ENCODE measurements at regions not wholly inside any gene's neighbourhood (a gene's known extent, or its start where the extent isn't known, plus 50 kb on each side); places are given as distances from the start of the nearest gene placed in this dataset.

DNA sequence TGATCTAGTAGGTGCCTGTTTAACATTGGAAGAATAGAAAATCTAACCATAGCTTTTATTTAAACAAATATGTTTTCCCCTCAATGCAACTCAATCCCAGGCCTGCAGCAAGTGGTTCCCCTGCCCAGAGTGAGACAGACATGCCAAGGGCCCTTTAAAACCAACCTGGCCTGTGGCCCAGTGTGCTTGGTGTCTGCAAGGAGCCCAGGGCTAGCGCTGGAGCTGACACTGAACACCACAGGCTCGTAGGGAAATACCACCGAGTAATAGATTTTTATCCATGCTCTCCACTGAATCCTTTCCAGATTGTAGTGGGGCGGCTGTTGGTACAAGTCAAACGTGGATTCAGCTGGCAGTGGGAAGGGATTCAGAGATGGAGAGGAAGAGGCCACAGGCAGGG lies 95.6 kb upstream of the NRXN3 start:
- DNase-seq (ENCODE audit: low spot score), result no peak
- H3K4me1 ChIP-seq (ENCODE audit: control insufficient read depth in 4 of 4, insufficient read depth in 4 of 4, low read length in 3 of 4), result no peaks in the 10 kb centered on the region
- no peak overlapping the region for H3K4me3 ChIP-seq (ENCODE audit: low read depth in 1 of 3, low read length in 3 of 3)
- H3K36me3 ChIP-seq (ENCODE audit: control insufficient read depth in 4 of 4, insufficient read depth in 3 of 4, low read depth in 1 of 4, low read length in 3 of 4), result no peaks in the 10 kb centered on the region
- no peaks in the 10 kb centered on the region for H3K9me3 ChIP-seq (ENCODE audit: control insufficient read depth in 4 of 4, low read length in 3 of 4)
- no peaks in the 10 kb centered on the region for H3K27me3 ChIP-seq (ENCODE audit: control insufficient read depth in 4 of 4, insufficient read depth in 4 of 4, low read length in 3 of 4)
- WGBS, result 70% methylated on average over 5 of the region's 5 CpGs
- no peak overlapping the region for H3K27ac ChIP-seq (ENCODE audit: low read depth in 1 of 2, low read length in 2 of 2)
- no peak overlapping the region for H3K9ac ChIP-seq (ENCODE audit: low read depth in 1 of 2, low read length in 2 of 2)
- TF ChIP-seq YY1 (IDR thresholded peaks at IDR 0.05), result no peak
- TF ChIP-seq FOXA1 (IDR thresholded peaks at IDR 0.05), result no peak
- no peak for TF ChIP-seq JUND (IDR thresholded peaks at IDR 0.05)
- TF ChIP-seq HNF4G (IDR thresholded peaks at IDR 0.05), result no peak
- TF ChIP-seq GABPA (IDR thresholded peaks at IDR 0.05 in 1 of 2, conservative IDR thresholded peaks at IDR 0.05 in 1 of 2), result no peak
- TF ChIP-seq, protein P1, sequence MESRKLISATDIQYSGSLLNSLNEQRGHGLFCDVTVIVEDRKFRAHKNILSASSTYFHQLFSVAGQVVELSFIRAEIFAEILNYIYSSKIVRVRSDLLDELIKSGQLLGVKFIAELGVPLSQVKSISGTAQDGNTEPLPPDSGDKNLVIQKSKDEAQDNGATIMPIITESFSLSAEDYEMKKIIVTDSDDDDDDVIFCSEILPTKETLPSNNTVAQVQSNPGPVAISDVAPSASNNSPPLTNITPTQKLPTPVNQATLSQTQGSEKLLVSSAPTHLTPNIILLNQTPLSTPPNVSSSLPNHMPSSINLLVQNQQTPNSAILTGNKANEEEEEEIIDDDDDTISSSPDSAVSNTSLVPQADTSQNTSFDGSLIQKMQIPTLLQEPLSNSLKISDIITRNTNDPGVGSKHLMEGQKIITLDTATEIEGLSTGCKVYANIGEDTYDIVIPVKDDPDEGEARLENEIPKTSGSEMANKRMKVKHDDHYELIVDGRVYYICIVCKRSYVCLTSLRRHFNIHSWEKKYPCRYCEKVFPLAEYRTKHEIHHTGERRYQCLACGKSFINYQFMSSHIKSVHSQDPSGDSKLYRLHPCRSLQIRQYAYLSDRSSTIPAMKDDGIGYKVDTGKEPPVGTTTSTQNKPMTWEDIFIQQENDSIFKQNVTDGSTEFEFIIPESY (IDR thresholded peaks at IDR 0.05), result no peak
- TF ChIP-seq, protein P2, sequence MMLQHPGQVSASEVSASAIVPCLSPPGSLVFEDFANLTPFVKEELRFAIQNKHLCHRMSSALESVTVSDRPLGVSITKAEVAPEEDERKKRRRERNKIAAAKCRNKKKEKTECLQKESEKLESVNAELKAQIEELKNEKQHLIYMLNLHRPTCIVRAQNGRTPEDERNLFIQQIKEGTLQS (IDR thresholded peaks at IDR 0.05), result no peak
- TF ChIP-seq, protein P3, sequence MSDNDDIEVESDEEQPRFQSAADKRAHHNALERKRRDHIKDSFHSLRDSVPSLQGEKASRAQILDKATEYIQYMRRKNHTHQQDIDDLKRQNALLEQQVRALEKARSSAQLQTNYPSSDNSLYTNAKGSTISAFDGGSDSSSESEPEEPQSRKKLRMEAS (IDR thresholded peaks at IDR 0.05), result no peak
- TF ChIP-seq TAF1 (conservative IDR thresholded peaks at IDR 0.05), result no peak
- TF ChIP-seq FOXA2 (IDR thresholded peaks at IDR 0.05), result no peak
- TF ChIP-seq EGR1 (IDR thresholded peaks at IDR 0.05; ENCODE audit: low read depth in 2 of 2), result no peak
- TF ChIP-seq, protein P4, sequence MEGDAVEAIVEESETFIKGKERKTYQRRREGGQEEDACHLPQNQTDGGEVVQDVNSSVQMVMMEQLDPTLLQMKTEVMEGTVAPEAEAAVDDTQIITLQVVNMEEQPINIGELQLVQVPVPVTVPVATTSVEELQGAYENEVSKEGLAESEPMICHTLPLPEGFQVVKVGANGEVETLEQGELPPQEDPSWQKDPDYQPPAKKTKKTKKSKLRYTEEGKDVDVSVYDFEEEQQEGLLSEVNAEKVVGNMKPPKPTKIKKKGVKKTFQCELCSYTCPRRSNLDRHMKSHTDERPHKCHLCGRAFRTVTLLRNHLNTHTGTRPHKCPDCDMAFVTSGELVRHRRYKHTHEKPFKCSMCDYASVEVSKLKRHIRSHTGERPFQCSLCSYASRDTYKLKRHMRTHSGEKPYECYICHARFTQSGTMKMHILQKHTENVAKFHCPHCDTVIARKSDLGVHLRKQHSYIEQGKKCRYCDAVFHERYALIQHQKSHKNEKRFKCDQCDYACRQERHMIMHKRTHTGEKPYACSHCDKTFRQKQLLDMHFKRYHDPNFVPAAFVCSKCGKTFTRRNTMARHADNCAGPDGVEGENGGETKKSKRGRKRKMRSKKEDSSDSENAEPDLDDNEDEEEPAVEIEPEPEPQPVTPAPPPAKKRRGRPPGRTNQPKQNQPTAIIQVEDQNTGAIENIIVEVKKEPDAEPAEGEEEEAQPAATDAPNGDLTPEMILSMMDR (IDR thresholded peaks at IDR 0.05; ENCODE audit: low read depth, low read length, missing input control), result no peak

DNA sequence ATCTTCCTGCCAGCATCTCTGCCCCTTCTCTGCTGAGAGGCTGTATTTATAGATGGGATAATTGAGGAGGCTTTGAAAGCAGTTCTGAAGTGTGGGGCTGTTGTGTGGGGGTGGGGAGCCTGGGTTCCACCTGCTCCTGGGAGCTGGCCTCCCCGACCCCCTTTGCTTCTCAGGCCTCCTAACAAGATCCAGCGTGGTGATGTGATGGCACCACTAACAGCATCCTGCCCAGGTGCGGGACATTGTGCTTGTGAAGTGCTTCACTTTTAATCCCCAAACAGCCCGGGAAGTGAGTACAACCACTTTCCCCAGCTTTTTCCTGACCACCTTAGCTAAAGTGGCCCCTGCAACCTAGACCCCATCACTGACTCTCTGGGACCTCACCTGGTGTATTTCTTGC lies 95.1 kb upstream of the NRXN3 start:
- no peaks in the 10 kb centered on the region for H3K4me1 ChIP-seq (ENCODE audit: control insufficient read depth in 4 of 4, insufficient read depth in 4 of 4, low read length in 3 of 4)
- TF ChIP-seq GABPA (IDR thresholded peaks at IDR 0.05 in 1 of 2, conservative IDR thresholded peaks at IDR 0.05 in 1 of 2), result no peak
- TF ChIP-seq, protein P1 (IDR thresholded peaks at IDR 0.05), result no peak
- no peak for TF ChIP-seq HNF4A (conservative IDR thresholded peaks at IDR 0.05)
- TF ChIP-seq FOXA1 (IDR thresholded peaks at IDR 0.05), result no peak
- TF ChIP-seq JUND (IDR thresholded peaks at IDR 0.05), result no peak
- no peak for TF ChIP-seq SP1 (IDR thresholded peaks at IDR 0.05)
- TF ChIP-seq RAD21 (IDR thresholded peaks at IDR 0.05), result no peak
- no peak for TF ChIP-seq HNF4G (IDR thresholded peaks at IDR 0.05)
- no peak for TF ChIP-seq EGR1 (IDR thresholded peaks at IDR 0.05; ENCODE audit: low read depth in 2 of 2)
- no peak for TF ChIP-seq TAF1 (conservative IDR thresholded peaks at IDR 0.05)
- no peak for TF ChIP-seq YY1 (IDR thresholded peaks at IDR 0.05)
- TF ChIP-seq, protein P4 (IDR thresholded peaks at IDR 0.05; ENCODE audit: low read depth, low read length, missing input control), result no peak
- no peak for TF ChIP-seq RXRA (IDR thresholded peaks at IDR 0.05)
- TF ChIP-seq, protein P5, sequence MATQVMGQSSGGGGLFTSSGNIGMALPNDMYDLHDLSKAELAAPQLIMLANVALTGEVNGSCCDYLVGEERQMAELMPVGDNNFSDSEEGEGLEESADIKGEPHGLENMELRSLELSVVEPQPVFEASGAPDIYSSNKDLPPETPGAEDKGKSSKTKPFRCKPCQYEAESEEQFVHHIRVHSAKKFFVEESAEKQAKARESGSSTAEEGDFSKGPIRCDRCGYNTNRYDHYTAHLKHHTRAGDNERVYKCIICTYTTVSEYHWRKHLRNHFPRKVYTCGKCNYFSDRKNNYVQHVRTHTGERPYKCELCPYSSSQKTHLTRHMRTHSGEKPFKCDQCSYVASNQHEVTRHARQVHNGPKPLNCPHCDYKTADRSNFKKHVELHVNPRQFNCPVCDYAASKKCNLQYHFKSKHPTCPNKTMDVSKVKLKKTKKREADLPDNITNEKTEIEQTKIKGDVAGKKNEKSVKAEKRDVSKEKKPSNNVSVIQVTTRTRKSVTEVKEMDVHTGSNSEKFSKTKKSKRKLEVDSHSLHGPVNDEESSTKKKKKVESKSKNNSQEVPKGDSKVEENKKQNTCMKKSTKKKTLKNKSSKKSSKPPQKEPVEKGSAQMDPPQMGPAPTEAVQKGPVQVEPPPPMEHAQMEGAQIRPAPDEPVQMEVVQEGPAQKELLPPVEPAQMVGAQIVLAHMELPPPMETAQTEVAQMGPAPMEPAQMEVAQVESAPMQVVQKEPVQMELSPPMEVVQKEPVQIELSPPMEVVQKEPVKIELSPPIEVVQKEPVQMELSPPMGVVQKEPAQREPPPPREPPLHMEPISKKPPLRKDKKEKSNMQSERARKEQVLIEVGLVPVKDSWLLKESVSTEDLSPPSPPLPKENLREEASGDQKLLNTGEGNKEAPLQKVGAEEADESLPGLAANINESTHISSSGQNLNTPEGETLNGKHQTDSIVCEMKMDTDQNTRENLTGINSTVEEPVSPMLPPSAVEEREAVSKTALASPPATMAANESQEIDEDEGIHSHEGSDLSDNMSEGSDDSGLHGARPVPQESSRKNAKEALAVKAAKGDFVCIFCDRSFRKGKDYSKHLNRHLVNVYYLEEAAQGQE (IDR thresholded peaks at IDR 0.05), result no peak
- no peak overlapping the region for H3K27ac ChIP-seq (ENCODE audit: low read depth in 1 of 2, low read length in 2 of 2)
- H3K9ac ChIP-seq (ENCODE audit: low read depth in 1 of 2, low read length in 2 of 2), result no peak overlapping the region
- 83% methylated on average over 4 of the region's 4 CpGs for WGBS
- H3K27me3 ChIP-seq (ENCODE audit: control insufficient read depth in 4 of 4, insufficient read depth in 4 of 4, low read length in 3 of 4), result no peaks in the 10 kb centered on the region
- no peaks in the 10 kb centered on the region for H3K36me3 ChIP-seq (ENCODE audit: control insufficient read depth in 4 of 4, insufficient read depth in 3 of 4, low read depth in 1 of 4, low read length in 3 of 4)
- DNase-seq (ENCODE audit: low spot score), result no peak
- no peak overlapping the region for H3K4me3 ChIP-seq (ENCODE audit: low read depth in 1 of 3, low read length in 3 of 3)
- no peaks in the 10 kb centered on the region for H3K9me3 ChIP-seq (ENCODE audit: control insufficient read depth in 4 of 4, low read length in 3 of 4)
